HG03439 (cell line): ENCODE measurements at regions not wholly inside any gene's neighbourhood (a gene's known extent, or its start where the extent isn't known, plus 50 kb on each side); places are given as distances from the start of the nearest gene placed in this dataset.

Experiments used
- ATAC-seq: cut with Tn5 transposase; IDR thresholded peaks from one replicate; pipeline ENCODE4 v1.9.1; 2021; ENCODE audit warnings: mild to moderate bottlenecking, moderate library complexity; ENCODE audit not compliant: unreplicated experiment

DNA sequence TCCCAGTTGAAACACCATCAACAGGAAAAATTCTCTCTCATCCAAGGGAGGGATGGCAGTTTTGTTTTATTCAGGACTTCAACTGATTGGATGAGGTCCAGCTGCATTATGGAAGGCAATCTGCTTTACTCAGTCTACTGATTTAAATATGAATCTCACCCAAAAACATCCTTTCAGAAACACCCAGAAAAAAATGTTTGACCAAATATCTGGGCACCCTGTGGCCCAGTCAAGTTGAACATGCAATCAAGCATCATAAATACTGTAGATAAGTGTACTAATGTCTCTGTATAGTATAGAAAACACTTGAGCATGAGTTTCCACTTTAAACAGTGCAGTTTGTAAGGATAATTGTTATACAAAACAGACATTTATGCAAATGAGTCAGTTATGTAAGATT lies 753.2 kb downstream of the ARAP2 start:
- no peak for ATAC-seq

DNA sequence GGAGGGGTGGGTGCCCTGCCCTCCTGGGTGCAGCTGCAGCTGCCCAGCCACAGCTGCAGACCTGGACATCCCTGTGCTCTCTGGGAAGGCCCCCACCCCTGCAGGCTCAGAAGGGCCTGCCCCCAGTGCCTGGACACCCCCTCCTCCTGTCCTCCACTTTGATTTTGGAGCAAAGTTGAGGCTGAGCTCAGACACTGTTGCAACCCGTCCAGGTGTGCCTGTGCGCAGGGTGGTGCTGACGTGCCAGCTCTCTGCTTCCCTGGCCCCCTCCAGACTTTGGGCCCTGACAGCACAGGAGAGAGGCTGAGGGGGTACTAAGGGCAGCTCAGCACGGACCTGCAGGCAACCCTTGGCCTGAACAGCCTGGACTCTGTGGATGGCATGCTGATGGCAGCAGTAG lies 750.3 kb downstream of the ARAP2 start:
- ATAC-seq: no peak

DNA sequence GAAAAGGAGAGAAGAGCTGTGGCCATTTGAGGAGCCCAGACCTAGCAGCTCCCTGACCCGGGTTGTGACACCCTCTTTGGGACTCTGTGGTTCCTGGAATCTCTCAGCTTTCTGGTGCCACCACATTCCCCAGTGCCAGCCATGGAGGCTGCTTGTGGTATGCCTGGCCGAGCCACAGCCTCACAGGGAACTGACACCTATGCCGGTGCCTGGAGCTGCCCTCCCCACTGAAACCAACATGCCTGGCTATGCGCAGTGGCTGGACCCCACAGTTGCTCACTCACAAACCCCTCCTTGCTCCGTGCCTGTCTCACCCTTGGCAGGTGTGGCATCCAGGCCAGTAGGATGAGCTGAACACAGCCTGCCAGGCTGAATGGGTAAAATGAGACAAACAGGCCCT lies 749.4 kb downstream of the ARAP2 start:
- no peak for ATAC-seq

DNA sequence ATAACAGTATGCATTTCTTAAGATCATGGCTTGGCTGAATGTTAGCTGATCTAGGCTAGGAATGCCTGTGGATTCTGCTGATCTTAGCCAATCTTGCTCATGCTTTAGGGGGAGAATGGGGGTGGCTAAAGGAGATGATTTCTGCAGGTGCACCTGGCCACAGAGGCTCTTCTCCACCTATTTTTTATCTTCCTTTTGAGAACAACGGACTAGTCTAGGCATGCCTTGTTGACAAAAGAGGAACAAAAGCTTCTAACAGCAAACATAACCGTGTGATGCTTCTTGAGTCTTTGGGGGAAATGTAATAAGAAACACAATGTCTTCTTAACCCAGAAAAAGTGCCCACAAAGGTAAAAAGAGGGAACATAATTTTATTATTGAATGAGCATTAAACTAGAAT lies 743.5 kb downstream of the ARAP2 start:
- ATAC-seq: peak; percentile 63

DNA sequence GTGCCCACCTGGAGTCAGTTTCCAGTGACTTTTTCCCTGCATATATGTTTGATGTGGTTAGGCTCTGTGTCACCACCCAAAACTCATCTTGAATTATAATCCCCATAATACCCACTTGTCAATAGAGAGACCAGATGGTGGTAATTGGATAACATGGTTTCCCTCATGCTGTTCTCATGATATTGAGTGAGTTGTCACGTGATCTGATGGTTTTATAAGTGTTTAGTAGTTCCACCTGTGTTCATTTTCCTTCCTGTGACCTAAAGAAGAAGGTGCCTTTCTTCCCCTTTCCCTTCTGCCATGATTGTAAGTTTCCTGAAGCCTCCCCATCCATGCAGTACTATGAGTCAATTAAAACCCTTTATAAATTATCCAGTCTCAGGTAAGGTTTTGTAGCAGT lies 740.9 kb downstream of the ARAP2 start:
- ATAC-seq: no peak

DNA sequence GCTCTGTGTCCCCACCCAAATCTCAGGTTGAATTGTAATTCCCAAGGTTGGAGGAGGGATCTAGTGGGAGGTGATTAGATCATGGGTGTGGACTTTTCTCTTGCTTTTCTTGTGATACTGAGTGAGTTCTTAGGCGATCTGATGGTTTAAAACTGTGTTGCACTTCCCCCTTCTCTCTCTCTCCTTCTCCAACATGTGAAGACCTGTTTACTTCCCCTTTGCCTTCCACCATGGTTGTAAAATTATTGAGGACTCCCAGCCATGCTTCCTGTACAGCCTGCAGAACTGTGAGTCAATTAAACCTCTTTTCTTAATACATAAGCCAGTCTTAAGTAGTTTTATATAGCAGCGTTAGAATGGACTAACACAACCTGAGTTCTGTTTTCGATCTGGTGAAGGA lies 738.2 kb downstream of the ARAP2 start:
- no peak for ATAC-seq

DNA sequence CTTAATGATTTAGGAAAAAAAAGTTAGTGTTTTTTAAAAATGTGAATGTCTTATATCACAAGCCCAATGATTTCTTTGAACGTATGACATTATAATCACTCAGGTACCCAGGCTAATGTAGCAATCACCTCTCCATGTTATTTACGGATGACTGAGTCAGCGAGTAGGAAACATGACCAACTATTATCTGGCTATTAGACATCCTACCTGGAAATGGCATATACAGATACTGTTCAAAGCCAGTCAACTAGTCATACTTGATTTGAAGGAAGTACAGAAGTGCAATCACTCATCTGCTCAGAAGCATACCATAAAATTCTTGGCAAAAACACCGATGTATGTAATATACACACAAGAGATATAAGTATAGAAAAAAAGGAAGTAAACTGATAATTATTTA lies 732.5 kb downstream of the ARAP2 start:
- ATAC-seq: no peak

DNA sequence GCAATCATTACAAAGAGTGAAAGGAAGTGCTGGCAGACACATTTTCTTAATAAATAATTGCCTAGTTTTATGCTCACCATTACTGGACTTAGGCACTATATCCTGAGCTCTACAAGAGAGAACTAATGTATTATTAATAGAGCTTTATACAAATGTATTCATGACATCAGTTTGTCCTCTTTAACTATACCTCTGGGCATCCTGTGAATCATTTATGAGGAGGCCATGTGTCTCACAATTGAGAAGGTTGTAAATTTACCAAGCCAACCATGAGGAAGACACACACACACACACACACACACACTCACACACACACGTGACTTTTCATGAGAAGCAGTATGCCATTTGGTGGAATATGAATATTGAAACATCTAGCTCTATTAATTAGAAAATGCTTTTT lies 728.2 kb downstream of the ARAP2 start:
- ATAC-seq: no peak

DNA sequence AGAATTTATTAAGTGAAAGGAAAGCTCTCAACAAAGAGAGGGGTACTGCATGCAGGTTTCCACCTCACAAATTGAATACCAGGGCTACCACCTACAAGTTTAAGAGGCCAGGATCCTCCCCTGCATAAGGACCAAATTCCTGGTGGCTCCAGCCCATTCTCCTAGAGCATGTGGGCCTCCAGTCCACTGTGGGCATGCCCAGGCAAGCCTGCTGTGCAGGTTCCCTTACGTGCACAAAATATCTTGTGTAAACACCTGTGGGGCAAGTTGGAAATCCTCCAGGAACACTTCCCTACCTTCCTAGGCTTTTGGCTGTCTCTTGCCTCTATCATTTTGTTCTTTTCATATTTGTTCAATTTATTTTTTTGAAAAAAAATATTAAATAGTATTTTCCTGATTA lies 724.3 kb downstream of the ARAP2 start:
- no peak for ATAC-seq

DNA sequence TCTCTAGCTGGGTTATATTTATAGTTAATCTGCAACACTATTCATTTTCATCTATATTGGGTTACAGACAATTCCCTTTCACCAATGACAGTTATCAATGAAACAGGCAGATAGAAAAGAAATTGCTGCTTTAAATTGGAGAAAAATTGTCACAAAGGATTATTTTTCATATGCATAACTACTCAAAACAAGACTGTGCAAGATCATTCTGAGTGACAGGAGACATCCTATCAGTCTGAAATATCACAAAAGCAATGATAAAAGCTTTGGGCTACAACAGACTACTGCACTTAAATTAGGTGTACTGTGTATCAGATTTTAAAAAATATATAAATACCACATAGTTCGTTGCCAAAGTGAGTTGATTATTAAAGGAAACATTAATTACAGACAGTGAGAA lies 722.6 kb downstream of the ARAP2 start:
- ATAC-seq: no peak

DNA sequence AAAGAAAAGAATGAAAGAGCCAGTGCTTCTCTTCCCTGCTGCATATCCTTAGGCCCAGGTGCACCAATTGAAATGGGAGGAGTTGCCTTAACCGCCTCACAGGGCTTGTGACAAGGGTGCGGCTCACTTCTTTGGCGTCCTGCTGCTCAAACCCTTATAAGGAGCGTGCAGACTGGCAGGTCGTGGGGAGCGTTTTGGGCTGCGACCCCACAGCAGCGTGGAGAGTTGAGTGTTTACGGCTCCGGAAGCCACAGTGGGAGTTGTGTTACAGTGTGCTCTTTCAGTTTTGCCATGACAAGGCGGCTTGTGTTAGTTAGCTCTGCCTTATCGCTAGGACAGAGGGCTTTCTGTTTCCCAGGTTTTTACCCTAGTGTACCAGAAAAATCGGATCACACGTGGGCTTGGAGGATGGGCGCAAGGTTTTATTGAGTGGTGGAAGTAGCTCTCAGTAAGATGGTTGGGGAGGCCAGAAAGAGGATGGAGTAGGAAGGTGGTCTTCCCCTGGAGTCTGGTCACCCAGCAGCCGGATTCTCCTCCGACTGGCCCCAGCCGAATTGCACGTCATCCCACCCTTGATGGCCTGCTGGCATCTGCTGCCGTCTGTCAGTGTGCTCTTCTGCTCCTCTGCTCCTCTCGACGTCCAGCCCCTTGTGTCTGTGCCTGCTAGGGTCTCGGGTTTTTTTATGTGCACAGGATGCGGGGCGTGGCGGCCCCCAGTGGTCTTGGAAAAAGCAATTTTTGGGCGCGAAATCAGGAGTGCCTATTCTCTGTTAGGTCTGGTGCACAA lies 718.9 kb downstream of the ARAP2 start:
- ATAC-seq: no peak

DNA sequence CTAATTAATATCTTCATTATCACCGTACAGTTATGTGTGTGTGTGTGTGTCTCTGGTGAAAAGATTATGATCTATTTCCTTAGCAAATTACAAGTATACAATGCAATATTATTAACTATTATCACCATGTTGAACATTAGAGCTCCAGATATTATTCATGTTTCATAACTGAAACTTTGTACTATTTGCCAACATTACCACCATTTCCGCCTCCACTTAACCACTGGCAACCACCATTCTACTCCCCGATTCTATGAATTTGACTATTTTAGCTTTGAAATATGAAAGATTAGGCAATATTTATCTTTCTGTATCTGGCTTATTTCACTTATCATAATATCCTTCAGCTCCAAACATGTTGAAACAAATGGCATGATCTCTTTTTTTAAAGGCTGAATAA lies 717.9 kb downstream of the ARAP2 start:
- ATAC-seq: no peak

DNA sequence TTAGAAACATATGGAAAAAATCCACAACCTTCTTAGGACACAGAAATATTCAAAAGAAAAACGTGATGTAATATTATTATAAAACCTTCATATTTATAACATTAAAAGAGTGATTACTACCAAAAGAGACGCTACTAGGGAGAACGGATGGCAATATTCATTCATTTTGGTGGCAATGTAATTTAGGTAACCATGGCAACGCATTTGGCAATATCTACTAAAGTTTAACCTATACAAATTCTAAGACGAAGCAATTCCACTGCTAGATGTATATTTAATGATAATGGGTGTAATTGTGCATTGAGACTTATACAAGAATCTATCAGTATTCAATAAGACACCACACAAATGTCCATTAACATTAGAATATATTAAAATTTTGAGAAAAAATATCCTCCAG lies 709.4 kb downstream of the ARAP2 start:
- no peak for ATAC-seq

DNA sequence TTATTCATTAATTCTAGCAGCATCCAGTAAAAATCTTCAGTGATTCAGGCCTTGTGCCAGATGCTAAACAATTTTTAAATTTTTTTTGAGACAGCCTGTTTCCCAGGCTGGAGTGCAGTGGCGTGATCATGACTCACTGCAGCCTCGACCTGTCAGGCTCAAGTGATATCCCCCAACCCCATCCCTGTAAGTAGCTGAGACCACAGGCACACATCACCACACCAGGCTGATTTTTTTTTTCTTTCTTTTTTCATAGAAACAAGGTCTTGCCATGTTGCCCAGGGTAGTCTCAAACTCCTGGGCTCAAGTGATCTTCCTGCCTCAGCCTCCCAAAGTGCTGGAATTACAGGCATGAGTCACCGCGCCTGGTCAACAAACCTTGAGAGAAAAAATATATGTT lies 705.5 kb downstream of the ARAP2 start:
- no peak for ATAC-seq

DNA sequence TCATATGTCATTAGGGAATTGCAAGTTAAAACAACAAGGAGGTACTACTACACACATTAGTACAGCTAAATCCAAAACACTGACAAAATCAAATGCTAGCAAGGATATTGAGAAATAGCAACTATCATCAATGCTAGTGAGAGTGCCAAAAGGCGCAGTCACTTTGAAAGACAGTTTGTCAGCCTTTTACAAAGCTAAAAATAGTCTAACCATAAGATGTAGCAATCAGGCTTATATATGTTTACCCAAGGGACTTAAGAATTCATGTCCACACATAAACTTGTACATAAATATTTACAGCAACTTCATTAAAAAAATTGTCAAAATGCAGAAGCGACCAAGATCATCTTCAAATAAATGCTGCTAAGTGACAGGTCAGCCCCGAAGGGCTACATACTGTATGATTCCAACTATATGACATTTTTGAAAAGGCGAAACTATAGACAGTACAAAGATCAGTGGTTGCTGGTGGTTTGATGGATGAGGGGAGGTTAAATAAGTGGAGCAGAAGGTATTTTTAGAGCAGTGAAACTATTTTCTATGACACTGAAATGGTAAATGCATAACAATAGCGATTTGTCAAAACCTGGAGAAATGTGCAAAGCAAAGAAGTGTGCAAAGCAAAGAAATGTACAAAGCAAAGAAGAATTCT lies 704.8 kb downstream of the ARAP2 start:
- ATAC-seq: no peak

DNA sequence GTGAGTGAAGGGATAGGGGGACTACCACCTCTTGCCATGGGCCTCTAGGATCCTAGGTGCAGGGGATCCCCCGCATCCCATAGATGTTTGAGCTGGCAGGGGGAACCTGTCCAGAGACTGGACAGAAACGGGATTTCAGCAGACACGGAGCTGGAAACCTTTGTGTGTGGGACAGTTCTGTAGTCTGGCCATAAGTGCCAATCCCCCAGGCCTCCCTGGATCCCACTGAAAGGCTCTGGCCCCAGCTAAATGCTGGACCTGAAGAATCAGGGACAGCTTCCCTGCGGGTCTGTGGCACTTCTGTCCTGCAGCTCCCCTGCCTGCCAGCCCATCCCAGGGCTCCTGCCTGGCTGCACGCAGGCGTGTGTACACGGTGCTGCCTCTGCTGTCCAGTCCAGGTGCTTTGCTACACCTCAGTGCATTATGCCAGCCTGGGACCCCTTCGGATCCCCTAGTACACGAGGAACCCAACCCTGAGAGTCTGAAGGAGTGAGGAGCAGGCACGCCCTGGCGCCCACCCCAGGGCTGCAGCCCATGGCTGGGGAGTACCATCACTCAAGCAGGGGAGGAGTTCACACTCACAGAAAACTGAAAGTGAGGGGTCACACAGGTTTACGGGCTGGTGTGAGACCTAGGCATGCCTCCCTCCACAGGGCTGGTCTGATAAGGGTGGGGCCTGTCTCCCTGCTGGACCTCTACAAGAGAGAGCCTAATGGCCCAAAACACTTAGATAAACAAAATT lies 703.0 kb downstream of the ARAP2 start:
- no peak for ATAC-seq

DNA sequence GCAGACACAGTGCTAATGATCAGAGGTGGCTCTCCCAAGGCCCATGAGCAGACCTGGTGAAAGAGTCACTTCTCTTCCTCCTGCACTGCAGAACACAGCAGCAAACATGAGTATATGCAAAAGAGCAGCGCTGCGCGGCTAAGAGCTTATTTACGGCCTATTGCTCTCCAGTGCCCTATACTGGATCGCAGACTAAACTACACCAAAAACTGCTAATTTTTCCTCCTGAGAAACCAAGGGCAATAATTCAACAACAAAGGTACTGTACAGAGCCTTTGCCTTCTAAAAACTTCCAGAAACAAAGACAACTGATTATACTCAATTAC lies 702.5 kb downstream of the ARAP2 start:
- ATAC-seq: no peak

DNA sequence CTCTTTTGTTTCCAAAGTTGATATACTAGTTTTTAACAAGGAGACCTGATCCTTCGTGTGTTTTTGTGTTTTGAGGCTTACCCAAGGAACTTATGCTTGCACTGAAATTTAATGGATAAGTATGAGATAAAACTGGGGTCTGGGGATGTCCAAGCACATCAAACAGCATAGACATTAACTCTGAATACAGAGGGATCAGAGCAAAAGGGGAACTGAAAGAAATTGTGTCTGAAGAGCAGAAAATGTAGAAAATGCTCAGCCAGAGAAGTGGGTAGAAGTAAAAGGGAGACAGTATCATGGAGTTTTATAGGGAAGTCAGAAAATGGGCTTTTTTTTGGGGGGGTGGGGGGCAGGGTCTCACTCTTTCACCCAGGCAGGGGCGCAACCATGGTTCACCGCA lies 695.4 kb downstream of the ARAP2 start:
- no peak for ATAC-seq

DNA sequence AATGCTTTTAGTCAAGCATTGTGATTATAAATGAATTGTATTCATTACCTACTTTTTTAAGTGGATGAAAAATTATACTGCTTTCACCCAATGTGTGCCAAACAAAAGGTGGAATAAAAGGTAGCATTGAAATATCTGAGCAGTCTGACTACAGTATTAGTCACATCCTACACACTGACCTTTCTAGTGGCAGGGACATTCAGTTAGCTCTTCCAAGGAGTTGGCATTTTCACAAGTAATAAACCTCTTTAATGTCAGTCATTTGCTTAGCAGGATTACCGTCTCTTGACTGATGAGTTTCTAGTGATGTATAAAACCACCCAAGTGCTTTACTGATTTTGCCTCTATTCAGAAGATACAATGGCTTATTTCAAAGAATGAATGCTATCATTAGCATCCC lies 687.9 kb downstream of the ARAP2 start:
- ATAC-seq: no peak

DNA sequence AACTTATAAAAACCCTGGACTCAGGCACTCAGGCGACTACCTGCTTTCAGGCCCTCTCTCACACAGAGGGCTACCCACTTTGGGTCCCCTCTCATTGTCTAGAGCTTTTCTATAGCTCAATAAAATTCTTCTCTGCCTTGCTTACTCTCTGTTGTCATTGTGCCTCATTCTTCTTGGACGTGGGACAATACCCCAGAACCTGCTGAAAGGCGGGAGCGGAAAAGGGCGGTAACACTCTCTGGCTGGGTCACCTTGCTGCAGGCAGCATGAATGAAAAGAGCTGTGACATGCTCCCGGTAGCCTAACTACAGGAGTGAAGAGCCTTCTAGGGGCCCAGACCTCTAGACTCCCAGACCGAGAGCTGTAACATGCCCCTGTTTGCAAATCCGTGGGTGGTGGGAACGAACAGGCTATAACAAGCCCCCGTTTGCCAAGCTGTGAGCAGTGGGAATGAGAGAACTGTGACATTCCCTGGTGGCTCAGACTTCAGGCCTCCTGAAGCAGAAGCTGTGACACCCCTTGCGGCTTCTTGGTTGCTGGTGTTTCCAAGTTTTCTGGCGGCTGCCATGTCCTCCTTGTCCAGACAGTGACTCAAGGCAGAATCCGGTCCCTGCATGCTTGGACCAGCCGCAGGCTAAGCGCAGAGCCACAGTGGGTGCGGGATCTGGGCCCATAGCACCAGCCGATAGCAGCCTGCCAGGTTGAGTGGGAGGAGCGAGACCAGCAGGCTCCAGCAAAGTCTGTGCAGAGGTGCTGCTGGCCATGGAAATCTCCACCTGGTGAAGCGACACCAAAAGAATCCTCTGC lies 684.6 kb downstream of the ARAP2 start:
- no peak for ATAC-seq

DNA sequence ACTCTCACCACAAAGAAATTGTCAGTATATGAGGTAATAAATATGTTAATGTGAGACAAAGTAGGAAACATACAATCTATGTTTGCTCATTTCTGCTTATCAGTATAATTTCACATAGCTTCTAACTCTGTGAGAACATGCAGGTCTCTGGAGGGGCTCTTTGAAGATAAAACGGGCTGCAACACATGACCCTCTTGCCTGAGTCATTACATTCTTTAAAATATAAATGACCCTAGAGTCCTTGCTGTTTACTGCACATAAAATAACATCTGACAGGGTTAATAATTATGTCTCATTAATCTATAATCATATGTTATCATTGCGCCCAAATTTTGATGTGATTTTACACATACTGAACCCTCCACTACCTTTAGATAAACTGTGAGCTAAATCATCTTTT lies 681.5 kb downstream of the ARAP2 start:
- ATAC-seq: no peak
